NCI-H1694 (cell line): ENCODE measurements at regions not wholly inside any gene's neighbourhood (a gene's known extent, or its start where the extent isn't known, plus 50 kb on each side); places are given as distances from the start of the nearest gene placed in this dataset.
"Not testable (repeated sequence)": the region's sequence is repeated elsewhere in the genome, so short reads cannot be mapped to it uniquely, and the experiment has no call there.

ENCODE experiments used
- DNase-seq: peaks from one replicate; lab custom pipeline; 2025; lab: John Stamatoyannopoulos, UW

DNA sequence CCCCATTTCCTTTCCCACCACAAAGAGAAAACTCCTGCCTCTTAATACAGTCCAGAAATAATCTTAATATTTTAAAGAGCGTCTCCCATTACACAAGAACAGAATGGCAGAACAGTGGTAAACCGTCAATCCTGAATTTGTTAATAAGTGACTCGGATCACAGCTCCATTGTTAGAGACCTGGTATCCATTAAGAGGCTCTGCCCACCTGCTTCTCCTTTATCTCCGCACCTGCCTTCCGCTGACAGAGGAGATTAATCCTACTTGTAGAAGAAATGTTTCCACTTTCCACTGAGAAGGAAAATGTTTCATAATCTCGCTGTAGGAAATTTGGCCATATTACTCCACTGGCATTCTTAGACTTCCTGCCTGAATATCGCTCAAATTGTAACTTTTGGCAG, 1493.2 kb downstream of the MAT2B start:
- DNase-seq, result no peak

DNA sequence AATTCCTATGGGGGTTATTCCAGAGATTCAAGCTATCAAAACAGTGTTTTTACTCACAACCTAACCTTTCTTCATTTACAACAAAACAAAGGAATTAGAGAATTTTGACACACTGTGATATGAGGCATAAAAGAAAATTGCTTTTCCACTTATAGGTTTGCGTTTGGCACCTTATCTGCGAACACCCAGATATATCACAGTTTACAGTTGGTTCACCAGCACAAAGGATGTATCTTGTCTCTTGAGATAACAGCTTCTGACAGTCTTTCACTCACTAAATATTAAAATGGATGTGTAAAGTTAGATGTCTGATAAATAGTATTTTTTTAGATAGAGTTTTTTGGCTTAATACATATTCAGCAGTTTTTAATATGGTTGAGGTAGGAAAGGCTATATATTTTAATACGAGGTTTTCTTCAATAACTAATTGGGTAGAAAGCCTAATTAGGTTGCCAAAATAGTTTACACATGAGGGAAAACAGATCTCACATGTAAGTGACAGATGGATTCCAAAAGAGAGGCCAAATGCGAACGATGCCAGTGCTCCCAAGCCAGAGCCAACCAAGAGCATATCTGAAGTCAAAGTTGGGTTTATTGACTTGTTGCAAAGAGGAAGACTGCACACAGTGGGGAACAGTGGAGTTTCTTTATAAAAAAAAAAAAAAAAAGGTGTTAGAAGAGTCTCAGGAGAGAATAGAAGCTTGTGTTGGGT, 1495.2 kb downstream of the MAT2B start:
- DNase-seq, result no peak

DNA sequence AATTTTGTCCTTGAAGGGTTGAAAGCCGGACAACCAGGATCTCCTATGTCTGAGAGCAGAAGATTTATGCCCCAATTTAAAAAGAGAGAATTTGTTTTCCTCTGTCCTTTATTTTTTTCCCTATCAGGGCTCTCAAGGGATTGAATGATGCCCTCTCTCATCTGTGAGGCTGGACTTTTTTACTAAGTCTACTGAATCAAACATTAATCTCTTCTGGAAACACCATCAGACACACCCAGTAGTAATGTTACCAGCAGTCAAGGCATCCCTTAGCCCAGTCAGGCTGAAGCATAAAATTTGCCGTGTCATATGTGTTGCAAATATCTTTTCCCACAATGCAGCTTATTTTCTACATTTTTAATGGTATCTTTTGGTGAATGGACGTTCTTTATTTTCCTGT, 1497.9 kb downstream of the MAT2B start:
- DNase-seq, result no peak

DNA sequence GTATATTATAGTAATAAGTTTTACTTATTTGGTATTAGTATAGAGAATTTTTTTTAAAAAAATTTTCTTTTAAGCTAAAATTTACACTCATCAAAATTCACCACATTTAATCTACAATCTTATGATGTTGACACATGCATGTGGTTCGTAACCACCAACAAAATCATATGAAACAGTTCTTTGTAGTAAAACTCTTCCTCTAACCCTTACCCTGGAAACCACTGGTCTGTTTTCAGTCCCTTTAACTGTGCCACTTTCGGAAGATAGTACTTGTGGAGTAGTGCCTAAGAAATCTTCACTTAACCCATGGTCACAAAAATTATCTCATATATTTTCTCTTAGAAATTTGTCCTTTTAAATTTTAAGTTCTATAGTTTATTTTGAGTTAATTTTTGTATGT, 1498.8 kb downstream of the MAT2B start:
- DNase-seq, result no peak

DNA sequence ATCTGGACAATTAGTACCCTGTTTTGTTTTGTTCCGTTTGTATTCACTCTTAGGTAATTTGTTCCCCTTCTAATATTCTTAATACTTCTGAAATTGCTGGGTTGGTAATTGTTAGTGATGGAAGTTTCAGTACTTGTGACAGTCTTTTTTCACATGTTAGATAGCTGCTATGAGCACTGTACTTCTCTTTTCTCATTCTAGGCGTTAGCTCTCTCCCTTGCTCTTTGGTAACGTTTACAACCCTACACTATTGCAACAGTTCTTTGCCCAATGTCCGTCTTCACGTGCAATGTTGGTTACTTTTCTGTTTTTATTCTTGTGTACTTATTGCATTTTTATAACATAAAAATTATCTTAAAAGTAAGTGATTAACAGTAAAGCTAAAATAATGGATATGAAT, 1509.0 kb downstream of the MAT2B start:
- DNase-seq, result no peak

DNA sequence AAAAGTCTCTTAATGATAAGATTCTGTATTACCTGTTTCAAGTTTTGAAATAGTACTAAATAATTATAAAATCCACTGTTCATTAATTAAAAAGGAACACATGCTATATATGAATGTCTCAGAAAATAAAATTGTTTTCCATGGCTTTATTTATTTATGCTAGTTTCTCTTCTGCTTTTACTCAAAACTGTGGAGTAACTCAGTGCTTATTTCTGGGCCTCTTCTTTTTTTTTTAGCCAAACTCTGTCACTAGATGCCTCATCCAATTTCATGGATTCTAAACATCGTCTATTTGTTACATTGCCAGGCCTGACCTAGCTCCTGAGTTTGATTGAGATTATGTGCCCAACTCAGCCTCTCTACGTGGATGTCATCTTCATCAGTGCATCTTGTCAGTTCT, 1509.7 kb downstream of the MAT2B start:
- no peak for DNase-seq

DNA sequence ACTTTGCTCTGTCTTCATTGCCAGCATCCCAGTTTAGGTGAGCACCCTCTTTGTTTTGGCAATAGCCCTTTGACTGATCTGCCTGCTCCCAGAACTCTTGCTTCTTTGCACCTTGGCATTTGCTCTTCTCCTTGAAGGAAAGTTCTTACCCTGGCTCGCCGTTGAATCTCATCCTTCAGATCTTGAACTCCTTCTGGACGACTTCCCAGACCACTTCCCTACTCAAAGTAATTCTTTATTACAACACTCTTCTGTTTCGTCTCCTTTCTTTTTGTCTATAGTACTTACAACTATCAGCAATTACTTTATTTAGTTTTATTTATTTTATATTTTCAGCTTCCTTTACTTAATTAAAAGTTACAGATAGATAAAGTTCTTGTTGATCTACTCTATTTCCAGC, 1510.1 kb downstream of the MAT2B start:
- DNase-seq, result no peak

DNA sequence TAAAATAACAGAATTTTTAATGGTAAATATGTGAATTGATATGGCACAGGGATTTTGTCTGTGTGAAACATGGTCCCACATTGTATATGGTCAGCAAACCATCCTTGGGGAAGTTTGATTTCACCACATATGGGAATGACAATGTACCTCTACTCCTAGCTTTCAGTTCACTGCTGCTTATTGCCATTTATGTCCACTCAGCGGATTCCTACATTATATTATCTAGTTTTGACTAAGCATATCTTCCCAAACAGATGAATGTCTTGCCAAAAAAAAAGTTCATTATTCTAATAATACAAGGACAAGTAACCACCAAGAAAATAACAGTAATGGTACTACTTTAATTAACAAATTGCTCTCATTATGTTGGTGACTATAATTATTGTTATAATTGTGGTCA, 1521.6 kb downstream of the MAT2B start:
- DNase-seq, result no peak

DNA sequence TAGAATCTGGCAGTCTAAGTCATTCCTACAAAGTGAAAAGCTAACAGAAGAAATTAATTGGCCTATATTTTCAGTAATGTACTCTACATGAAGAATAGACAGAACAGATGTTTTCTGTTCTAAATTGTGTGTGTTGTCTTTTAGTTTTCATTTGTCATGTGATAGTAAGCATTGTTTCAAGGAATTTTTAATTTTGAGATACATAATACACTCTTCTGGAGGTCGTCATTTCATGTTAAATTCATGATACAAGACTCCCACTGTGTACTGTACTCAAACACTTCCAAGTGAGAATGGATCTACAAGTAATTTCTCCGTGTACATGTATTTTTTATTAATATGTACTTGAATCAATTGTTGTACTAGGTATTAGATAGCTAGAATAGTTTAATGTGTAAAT, 1522.9 kb downstream of the MAT2B start:
- DNase-seq, result no peak

DNA sequence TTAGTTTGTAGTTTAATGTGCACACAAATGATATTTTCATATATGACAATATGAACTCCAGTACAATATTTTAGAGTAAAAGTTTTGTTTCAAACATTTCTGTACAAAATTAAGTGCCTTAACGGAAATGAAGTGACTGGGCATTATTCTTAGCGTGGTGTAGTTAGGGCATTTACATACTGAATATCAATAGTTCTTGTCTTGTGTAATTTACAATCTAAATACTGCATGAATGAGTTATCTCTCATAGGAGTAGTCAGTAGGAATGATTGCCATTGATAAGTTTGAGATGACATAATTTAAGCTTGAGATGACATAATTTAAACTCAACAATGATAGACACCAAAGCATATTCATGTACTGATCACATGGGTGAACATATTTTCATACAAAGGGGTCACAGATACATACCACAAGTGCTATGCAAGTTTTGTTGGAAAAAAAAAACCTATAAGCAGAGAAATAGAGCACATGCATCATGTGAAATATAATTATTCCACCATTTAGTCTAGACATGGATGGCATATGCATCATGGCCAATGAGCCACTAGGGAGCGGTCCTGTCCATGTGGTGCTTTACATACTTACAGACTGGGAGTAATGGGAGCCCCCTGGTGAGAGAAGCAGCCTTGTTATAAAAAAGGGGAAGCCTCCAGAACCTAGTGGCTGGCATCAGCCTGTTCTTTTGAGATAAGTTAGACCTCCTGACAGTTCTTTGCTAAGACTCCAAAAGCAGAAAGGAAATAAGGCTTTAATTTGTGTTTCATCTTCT, 1523.9 kb downstream of the MAT2B start:
- peak; percentile 0 for DNase-seq

DNA sequence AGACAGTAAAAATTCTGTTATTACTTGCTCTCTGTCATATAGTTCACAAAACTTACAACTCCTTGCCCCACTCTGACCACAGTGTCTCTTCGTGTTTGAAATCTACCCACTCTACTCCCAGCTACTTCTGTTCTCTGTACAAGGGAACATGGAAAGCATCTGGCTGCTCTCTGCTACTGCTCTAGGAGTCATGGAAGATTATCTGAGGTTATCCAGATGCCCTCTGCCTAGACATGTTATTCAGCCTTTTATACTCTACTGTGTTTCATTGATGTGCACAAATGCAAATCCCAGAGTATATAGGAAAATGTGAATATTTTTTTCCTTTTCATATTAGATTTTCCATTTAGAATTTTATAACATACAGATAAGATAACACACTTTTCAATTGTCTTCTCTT, 1525.6 kb downstream of the MAT2B start:
- DNase-seq, result no peak

DNA sequence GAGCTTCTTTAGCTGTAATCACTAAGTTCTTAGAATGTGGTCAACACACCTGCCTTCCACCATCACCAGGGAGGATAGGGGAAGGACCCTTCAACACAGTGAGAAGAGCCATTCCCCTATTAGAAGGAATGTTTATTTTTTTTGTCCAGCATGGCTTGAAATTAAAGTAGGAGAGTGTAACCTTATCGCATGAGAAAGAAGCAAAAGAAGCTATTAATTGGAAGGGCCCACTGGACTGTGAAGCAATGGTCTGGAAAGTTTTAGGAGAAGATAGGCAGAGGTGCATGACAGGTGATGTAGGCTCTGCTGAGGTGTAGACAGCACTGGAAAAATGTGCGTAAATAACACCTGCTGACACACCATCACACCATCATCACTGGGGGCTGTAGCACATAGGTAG, 1526.0 kb downstream of the MAT2B start:
- no peak for DNase-seq

DNA sequence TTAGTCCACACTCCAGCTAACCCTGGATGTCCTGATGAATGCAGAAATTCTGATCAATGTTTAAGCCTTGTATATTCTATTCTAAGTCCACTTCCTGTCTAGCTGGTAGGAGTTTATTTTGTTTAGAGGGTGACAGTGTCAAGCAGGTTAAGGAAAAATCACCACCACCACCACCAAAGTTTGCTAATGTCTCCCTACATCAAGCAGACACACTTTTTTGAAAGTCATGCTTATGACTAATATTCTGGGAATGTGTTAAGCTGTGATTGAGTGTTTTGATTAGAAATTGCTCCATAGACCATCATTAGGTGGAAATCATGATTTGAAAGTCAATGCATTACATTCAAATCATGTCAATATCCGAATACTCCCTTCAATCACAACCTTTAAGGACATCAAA, 1530.1 kb downstream of the MAT2B start:
- no peak for DNase-seq

DNA sequence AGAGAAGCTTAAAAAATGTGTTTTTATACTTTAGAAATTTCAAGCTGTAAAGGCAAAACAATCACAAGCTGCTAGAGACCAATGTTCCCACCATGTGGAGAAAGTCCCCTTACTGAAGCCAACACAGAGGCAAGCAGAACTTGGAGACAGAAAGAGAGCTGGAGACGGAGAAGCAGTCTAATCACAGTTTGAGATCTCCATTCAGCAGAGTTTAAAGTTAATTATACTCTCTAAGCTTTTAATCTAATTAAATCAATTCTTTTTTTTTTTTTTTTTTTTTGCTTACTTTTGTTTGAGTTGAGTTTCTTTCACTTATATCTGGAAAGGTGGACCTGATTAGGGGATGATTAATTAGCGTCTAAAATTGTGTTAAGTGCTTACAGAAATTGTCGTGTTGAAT, 1534.3 kb downstream of the MAT2B start:
- DNase-seq, result no peak

DNA sequence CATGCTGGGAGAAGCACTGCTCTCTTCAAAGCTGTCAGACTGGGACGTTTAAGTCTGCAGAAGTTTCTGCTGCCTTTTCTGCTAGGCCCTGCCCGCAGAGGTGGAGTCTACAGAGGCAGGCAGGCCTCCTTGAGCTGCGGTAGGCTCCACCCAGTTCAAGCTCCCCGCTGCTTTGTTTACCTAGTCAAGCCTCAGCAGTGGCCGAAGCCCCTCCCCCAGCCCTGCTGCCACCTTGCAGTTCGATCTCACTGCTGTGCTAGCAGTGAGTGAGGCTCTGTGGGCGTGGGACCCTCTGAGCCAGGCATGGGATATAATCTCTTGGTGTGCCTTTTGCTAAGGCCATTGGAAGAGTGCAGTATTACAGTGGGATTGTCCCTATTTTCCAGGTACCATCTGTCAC, 1540.5 kb downstream of the MAT2B start:
- not testable (repeated sequence) for DNase-seq

DNA sequence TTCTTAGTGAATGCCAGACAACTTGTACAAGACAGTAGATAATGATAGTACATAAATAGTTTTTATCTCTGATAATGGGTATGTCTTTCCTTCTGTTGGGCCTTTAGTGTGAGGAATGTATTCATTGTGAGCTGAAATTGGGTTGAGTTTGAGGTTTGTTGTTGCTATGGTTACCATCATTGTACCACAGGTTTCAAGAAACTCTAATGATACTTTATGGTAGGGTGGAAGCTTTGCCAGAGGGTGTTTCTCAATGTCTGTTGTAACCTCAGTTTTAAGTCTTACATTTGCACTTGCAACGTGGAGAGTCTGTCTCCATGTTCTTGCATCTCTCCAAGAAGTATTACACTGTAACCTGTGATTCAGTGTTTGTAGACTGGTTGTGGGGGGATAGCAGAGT, 1550.1 kb downstream of the MAT2B start:
- no peak for DNase-seq

DNA sequence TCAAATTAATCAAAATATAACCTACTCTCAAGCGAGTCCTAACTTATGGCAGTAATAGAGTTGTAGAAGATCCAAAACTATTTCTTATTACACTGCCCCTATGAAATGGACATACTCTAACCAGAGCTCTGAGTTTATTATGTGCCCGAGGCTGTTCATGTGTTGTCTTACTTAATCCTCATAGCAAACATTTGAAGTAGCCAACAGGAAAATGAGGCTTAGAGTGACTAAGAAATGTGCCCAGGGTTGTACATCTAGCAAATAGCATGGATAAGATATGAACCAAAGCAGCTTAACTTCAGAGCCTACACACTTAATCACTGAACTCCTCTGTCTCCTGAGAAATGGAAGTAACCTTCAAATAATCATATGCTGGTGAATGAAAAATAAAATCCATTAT, 1551.7 kb downstream of the MAT2B start:
- DNase-seq, result no peak

DNA sequence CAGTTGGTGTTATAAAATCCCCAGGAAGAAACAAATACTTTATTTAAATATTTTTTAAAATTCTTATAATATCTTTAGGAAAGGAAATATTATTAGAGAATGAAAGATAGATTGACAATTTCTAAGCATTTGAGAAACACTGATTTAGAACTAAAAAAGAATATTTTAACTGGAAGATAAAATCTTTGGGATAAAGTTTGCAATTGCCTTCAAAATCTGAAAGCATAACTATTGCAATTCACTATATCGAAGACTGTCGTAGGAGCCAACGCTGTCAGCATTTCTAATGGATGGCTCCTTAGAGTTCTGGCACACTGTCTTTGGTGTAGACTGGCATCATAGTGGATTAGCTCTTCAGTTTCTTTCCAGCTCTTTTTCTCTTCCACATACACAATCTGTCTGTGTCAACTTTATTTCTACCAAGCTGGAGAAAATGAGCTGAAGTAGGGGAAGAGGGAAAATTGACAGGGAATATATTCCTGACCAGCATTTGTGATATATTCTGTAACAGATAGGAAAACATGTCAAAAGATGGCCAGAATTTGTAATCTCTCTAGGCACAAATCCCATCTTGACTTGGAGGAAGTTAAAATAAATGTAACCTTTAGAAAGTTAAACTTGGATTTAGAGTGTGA, 1561.4 kb downstream of the MAT2B start:
- no peak for DNase-seq

DNA sequence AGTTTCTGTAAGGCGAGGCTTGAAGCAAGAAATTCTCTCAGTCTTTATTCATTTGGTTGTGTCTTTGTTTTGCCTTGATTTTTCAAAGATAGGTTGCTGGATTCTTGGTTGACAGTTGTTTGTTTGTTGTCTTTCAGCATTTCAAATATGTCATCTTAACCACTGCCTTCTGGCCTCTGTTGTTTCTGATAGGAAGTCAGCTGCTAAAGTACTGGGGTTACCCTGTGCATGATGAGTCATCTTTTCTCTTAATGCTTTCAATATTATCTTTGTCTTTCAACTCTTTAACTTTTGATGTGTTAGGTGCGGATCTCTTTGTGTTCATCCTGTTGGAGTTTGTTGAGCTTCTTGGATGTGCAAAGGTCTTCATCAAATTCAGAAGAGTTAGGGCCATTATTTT, 1571.3 kb downstream of the MAT2B start:
- DNase-seq, result no peak

DNA sequence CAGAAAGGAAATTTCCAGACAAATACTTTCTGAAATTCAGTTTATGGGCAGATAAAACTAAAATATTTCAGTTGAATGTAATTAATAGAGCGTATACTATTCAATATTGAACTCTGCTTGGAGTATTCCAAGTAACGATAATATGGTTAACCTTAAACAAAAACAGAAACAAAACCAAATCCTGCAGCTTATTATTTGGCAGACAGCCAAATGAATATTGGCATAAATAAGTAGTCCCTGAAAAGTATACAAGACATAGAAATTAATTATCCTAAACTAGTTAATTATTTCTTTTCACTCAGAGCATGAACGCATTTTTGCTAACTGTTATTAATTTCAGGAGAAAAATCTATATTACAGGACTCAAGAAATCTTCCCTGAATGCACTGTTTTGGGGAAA, 1574.0 kb downstream of the MAT2B start:
- no peak for DNase-seq

DNA sequence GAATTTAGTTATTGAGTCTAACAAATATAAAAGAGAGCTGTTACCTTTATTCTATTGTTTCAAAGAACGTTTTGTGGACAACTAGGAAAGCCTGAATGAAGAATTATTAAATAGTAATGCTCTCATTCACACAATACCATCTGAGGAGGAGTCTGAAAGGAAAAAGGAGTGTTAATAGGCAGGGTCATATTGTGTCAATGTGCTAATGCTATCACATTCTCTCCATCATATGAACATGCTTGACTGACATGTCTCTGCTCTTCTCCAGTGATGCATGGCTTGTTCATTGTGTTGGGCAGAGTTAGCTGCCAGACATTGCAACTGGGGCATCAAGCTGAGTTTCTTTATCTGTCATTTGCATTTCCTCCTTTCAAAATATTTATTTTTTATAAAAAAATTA, 1578.0 kb downstream of the MAT2B start:
- DNase-seq, result no peak

DNA sequence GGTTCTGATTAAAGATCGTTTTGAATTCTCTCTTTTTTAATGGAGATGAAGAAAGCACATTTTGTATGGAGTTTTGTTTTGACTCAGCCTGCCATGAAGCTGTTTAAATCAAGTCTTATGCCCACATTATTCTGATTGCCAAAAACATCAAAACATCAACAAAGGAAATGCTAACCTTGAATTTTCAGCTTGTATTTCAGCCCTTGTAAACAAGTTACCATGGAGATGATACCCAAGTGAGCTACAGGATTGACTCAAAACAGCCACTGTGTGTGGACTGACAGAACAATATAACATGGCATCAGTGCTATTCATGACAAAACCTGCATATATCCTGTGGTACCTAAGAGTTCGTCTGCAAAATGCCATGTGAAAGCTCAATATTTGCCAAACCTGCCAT, 1581.0 kb downstream of the MAT2B start:
- no peak for DNase-seq

DNA sequence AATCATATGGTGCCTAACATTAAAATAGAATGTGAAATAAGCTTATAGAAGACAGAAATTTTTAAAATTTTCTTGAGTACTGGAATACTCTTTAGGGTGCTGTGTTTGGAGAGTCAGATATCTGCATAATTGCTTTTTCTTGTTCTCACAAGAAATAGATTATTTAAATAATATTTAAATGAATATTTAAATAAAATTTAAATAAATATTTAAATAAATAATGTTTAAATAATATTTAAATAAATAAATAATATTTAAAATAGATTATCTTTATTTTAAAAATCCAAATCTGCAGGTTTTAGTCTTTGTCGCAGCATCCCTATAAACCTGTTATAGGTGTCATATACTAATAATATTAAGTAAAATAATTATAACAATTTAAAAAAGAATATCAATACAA, 1589.4 kb downstream of the MAT2B start:
- DNase-seq, result no peak
